Limb (tissue), 2 donors: ENCODE measurements at regions not wholly inside any gene's neighbourhood (a gene's known extent, or its start where the extent isn't known, plus 50 kb on each side); places are given as distances from the start of the nearest gene placed in this dataset.
"Not testable (repeated sequence)": the region's sequence is repeated elsewhere in the genome, so short reads cannot be mapped to it uniquely, and the experiment has no call there.

Experiments used
- DNase-seq, 2 donors: peaks; one replicate each; pipeline ENCODE4 v3.0.0-alpha.2; 2016; ENCODE audit errors: extremely low spot score in 2 of 2

- DNase-seq, result not testable (repeated sequence)
These were observed 109.7 kb upstream of the ZNG1E start for GRCh38 chr9:65566018-65566417.

DNA sequence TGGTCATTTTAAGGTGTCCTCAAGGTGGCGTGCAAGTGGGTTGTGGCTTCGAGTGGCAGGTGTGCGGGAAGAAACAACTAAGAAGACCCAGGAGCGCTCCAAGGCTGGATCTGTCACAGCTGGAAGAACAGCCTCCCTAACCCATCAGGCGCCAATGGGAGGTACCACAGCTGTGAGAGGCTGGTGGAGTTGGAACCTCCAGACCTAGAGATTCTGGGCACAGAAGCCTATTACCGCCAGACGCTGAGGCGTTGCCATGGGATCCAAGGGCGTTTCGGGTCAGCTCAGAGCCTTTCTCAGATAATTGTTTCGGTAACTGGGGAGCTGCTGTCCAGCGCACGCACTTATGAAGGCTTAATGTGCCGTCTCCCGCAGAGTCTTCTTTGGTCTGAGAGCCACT lies 156.7 kb upstream of the ZNG1E start:
- not testable (repeated sequence) for DNase-seq

GRCh38 chr9:65514465-65514864 lies 161.3 kb upstream of the ZNG1E start:
- not testable (repeated sequence) for DNase-seq

DNA sequence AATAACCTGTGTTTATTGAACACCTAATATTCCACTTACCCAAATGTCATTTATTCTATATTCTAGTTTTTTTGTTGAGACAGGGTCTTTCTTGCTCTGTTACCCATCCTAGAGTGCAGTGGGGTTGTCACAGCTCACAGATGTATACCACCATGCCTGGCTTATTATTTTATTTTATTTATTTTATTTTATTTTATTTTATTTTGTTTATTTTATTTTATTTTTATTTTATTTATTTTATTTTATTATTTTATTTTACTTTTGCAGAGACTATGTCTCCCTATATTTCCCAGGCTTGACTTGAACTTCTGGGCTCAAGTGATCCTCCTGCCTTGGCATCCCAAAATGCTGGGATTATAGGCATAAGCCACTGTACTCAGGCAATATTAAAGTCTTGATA lies 167.8 kb upstream of the ZNG1E start:
- DNase-seq, result not testable (repeated sequence)

DNA sequence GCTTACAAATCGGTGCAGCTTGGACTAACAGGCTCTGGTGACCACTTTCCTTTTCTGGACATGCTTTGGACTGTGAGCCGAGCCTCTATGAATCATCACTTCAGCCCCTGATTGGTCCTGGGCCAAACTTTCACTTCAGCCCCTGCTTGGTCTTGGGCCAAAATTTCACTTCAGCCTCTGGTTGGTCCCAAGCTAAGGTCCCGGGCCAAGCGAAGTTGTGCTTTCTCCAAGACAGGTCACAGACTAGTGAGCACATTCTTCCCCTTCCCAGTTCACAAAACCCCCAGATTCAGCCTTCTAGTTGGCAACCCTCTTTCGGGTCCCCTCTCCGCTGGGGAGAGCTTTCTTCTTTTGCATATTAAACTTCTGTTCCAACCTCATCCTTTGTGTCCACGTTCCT lies 171.0 kb upstream of the ZNG1E start:
- DNase-seq, result not testable (repeated sequence)

DNA sequence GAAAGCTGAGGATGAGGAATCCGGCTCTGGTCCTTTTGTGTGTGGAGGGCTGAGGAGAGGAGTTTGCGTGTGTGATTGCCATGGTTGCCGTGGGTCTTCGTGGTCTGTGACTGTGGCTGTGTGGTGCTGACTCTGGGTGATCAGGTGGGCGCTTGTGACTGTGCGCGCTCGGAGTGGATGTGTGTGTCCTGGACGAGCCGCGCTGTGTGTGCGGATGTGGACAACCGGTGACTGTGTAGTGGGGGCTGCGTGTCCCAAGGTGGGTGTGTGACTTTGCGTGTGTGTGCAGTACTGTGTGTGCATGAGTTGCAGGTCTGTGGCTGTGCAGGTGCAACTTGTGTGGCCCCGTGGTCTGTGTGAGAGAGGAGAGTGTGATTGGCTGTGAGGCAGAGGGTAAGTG lies 172.0 kb upstream of the ZNG1E start:
- not testable (repeated sequence) for DNase-seq

- not testable (repeated sequence) for DNase-seq
These were observed 192.8 kb upstream of the ZNG1E start for GRCh38 chr9:65482890-65483289.

GRCh38 chr9:65481291-65481690 lies 194.4 kb upstream of the ZNG1E start:
- DNase-seq, result not testable (repeated sequence)

GRCh38 chr9:65474891-65475290 lies 189.9 kb upstream of the FOXD4L5 start:
- not testable (repeated sequence) for DNase-seq

DNA sequence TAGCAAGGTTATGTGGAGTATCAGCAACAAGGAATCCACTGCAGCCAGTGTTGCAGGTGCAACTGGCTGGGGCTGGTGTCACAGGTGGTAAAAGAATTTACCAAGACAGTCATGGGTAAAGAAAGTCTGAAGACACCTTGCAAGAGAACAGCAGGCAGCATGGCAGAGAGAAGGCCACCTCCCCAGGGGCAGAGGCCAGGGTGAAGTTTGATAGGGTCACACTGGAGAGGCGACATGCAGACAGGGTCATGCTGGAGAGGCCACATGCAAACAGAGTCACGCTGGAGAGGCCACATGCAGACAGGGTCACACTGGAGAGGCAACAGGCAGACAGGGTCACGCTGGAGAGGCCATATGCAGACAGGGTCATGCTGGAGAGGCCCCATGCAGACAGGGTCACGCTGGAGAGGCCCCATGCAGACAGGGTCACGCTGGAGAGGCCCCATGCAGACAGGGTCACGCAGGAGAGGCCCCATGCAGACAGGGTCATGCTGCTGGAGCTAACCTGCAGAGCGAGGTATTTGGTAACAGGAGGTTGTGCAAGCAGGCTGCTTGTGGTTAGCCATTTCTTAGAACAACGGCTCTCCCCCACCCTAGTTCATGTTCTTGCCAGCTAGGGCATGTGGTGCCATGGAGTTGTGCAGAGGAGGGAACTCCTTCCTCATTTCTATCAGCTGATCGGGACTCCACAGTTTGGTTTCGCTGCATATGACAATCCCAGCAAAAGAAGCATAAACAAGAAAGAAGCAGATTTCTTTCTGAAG lies 188.2 kb upstream of the FOXD4L5 start:
- not testable (repeated sequence) for DNase-seq

GRCh38 chr9:65471106-65471505 lies 186.1 kb upstream of the FOXD4L5 start:
- DNase-seq, result not testable (repeated sequence)

DNA sequence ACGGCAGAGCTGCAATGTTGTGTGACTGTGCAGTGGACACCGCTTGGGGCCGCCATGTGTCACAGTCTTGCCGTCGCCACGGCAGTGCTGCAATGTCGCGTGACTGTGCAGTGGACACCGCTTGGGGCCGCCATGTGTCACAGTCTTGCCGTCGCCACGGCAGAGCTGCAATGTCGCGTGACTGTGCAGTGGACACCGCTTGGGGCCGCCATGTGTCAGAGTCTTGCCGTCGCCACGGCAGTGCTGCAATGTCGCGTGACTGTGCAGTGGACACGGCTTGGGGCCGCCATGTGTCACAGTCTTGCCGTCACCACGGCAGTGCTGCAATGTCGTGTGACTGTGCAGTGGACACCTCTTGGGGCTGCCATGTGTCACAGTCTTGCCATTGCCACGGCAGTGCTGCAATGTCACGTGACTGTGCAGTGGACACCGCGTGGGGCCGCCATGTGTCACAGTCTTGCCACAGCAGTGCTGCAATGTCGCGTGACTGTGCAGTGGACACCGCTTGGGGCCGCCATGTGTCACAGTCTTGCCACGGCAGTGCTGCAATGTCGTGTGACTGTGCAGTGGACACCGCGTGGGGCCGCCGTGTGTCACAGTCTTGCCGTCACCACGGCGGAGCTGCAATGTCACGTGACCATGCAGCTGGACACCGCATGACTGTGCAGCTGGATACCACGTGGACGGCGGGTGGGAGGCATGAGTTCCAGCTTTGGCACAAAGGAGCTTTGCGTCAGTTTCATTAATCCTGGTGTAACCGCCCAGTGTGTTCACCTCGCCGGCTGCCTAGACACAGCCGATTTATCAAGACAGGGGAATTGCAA lies 182.1 kb upstream of the FOXD4L5 start:
- not testable (repeated sequence) for DNase-seq

GRCh38 chr9:65465246-65465895 lies 180.4 kb upstream of the FOXD4L5 start:
- not testable (repeated sequence) for DNase-seq

- not testable (repeated sequence) for DNase-seq
These were observed 177.5 kb upstream of the FOXD4L5 start for GRCh38 chr9:65462476-65462875.

- DNase-seq, result no peak
These were observed 174.8 kb upstream of the FOXD4L5 start for GRCh38 chr9:65459756-65460320.

- no peak for DNase-seq
These were observed 174.0 kb upstream of the FOXD4L5 start for GRCh38 chr9:65458992-65459391.

DNA sequence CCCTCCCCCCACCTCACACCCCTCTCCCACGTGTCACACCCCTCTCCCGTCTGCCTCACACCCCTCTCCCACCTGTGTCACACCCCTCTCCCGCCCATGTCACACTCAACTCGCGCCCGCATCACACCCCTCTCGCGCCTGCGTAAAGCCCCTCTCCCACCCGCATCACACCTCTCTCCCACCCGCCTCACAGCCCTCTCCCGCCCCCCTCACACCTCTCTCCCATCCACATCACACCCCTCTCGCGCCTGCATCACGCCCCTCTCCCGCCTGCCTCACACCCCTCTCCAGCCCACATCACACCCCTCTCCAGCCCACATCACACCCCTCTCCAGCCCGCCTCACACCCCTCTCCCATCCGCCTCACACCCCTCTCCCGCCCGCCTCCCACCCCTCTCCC lies 173.5 kb upstream of the FOXD4L5 start:
- no peak for DNase-seq

DNA sequence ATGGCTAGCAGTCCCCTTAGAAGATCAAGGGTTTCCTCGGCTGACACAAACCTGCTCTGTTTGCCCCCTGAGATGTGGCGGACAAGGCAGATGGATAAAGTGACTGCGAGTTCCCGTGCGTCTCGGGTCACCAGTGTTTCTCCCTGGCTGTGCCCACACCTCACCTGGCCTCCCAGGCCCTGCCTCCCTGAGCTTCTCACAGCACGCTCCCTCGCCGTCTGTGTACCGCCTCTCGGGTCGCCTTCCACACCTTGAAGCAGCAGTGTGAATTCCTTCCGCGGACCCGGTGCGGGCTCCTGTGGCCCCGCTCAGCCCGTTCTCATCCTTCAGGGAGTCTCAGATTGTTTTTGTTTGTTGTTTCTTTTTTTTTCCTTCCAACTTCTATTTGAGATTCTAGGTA lies 172.0 kb upstream of the FOXD4L5 start:
- not testable (repeated sequence) for DNase-seq

GRCh38 chr9:65455751-65456647 lies 171.0 kb upstream of the FOXD4L5 start:
- DNase-seq, result not testable (repeated sequence)

GRCh38 chr9:65455136-65455535 lies 170.1 kb upstream of the FOXD4L5 start:
- DNase-seq, result not testable (repeated sequence)

DNA sequence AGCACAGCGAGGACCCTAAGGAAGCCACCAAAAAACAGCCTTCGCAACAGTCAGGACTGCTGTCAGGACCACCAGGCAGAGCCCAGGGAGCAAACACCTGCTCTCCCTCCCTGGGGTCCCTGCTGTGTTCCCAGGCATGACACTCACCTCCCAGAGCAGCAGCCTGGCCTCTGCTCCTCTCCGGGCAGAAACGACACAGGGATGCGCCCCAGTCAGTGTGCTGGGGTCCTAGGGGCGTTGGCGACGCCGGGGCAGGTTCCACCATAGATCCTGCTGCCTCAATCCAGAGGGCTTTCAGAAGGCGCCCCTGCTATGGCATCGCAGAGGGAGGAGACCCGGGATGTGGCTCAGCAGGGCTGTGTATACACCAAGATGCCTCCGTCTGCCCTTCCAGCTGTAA lies 169.7 kb upstream of the FOXD4L5 start:
- DNase-seq, result not testable (repeated sequence)
